GM12864 (cell line): ENCODE measurements at regions not wholly inside any gene's neighbourhood (a gene's known extent, or its start where the extent isn't known, plus 50 kb on each side); places are given as distances from the start of the nearest gene placed in this dataset.

ENCODE experiments used
- DNase-seq: peaks from one replicate; pipeline ENCODE4 v3.0.0-alpha.2; 2011; ENCODE audit warnings: low read depth
- H3K4me3 ChIP-seq: 2 replicates; pipeline ENCODE4 v1.5.1; 2011; ENCODE audit warnings: mild to moderate bottlenecking, low read depth, low read length, control low read depth
- TF ChIP-seq, protein P1 (sequence below): IDR thresholded peaks from 2 replicates; pipeline ENCODE4 v1.5.1; 2011; ENCODE audit warnings: low read depth, mild to moderate bottlenecking, moderate library complexity, low read length, control low read depth, inconsistent platforms; ENCODE audit errors: missing control alignments

GRCh38 chr11:70661761-70662501 lies 263.6 kb downstream of the CTTN start:
- DNase-seq: no peak
- no peak overlapping the region for H3K4me3 ChIP-seq

DNA sequence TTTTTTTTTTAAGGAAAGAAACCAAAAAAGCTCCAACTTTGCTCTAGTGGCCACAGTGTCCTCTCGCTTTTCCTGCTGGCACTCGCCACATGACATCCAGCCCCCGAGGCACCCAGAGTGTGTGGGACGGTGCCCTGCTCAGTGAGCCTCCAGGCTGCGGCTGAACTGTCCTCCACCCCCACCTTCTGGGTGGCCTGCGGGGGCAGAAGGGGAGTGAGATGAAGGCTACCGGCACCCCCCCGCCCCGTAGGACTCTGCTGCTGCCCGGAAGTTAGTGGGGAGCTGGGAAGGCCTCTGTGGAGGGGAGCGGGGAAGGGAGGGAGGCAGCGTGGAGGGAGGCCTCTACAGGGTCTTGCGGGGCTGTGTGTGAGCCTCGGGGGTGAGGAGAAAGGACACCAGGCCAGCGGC lies 264.4 kb downstream of the CTTN start:
- DNase-seq: no peak
- TF ChIP-seq, protein P1, sequence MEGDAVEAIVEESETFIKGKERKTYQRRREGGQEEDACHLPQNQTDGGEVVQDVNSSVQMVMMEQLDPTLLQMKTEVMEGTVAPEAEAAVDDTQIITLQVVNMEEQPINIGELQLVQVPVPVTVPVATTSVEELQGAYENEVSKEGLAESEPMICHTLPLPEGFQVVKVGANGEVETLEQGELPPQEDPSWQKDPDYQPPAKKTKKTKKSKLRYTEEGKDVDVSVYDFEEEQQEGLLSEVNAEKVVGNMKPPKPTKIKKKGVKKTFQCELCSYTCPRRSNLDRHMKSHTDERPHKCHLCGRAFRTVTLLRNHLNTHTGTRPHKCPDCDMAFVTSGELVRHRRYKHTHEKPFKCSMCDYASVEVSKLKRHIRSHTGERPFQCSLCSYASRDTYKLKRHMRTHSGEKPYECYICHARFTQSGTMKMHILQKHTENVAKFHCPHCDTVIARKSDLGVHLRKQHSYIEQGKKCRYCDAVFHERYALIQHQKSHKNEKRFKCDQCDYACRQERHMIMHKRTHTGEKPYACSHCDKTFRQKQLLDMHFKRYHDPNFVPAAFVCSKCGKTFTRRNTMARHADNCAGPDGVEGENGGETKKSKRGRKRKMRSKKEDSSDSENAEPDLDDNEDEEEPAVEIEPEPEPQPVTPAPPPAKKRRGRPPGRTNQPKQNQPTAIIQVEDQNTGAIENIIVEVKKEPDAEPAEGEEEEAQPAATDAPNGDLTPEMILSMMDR: no peak
- no peak overlapping the region for H3K4me3 ChIP-seq

More at GRCh38 chr11:70661761-70662501, 263.6 kb downstream of the CTTN start:
- TF ChIP-seq, protein P1: no peak

- TF ChIP-seq, protein P1: no peak
- no peak for DNase-seq
- no peak overlapping the region for H3K4me3 ChIP-seq
Measured at GRCh38 chr11:70663815-70664214, 265.5 kb downstream of the CTTN start.

DNA sequence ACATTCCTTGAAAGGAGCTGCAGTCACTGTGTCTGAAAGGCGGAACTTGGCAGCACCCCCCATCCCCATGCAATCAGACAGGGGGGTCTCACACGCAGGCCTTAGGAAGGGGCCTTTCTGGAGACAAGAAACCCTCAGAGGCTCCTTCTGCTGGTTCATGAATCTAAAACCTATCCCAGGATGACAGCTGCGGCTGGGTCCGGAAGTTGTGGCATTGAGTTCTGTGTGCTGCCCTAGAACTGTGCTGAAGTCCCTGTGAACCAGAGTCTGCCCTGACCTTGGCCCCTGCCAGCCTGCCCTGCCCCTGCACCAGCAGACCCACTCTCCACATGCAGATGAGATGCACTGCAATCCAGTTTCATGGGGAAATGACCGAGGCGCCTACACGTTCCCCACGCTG lies 268.0 kb downstream of the CTTN start:
- TF ChIP-seq, protein P1: no peak
- no peak overlapping the region for H3K4me3 ChIP-seq
- no peak for DNase-seq

DNA sequence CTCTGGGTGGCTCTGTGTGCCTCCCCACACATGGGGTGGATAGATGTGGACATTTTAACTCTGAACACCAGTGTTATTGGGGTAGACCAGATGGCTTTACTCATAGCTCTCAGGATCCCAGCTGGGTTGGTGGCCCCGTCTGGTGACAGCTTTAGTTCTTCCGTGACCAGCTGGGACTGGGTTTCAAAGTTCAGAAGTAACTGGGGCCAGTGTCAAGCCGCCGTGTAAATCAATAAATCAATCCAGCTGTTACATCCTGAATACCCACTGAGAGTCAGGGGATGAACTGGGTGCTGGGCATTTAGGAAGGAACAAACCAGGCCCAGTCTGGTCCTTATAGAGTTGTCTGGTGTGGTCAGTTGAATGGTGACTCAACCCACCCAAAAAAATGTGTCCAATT lies 269.4 kb downstream of the CTTN start:
- TF ChIP-seq, protein P1: no peak
- H3K4me3 ChIP-seq: no peak overlapping the region
- no peak for DNase-seq

DNA sequence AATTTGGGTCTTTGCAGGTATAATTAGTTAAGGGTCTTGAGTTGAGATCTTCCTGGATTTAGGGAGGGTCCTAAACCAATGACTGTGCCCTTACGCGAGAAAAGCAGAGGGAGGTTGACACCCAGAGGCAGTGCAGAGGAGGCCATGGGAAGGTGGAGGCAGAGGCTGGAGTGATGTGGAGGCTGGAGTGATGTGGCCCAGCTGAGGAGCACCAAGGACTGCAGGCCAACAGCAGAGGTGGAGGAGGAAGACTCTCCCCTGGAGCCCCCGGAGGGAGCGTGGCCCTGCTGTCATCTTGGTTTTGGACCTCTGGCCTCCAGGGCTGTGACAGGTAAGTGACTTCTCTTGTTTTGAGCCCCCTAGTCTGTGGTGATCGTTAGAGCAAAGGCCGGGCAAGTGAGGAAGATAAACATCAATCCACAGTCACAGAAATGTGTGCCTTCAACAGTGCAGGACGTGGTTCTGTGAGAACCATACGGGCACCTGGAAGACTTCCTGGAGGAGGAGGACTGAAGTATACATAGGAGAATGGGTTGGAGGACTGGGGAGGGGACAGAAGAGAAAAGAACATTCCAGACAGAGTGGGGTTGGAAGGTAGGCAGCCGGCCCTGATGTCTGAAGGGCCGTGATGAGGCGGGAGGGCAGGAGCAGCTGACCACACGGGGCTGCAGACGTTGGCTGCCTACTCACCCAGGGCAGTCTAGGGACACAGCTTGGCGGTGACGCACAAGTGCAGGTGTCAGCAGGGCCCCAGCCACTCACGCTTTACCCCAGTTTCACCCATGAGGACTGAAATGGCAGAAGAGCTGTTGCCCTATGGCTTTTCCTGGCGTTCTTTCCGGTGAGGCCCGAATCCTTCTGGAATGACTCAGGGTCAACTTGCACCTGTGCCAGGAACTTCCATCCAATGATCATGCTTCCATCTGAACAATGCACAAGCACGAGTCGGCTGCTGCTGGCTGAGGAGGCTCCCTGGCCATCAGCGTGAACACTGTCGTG lies 270.2 kb downstream of the CTTN start:
- no peak overlapping the region for H3K4me3 ChIP-seq
- no peak for DNase-seq
- TF ChIP-seq, protein P1: no peak
